ENCODE measurements at regions not wholly inside any gene's neighbourhood (a gene's known extent, or its start where the extent isn't known, plus 50 kb on each side); places are given as distances from the start of the nearest gene placed in this dataset.

DNA sequence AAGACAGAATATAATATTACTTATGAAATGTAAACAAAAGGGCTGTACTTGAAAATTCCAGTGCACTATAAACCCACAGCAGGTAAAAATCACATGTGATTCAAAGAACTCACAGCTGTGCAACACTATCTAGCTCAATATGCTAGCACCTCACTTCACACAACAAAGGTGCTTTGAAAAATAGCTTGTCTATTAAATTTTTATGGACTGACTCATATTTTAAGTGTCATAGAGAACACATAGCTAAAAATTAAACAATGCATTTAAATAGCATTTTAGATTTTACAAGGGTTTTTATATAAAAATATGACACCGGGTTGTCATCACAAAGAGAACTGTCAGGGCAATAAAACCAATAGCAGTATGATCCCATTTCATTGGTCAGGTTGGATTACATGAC is 1390.5 kb upstream of the TENM4 start:
- no peak overlapping the region for H3K4me3 ChIP-seq (ENCODE audit: low read depth, low read length)
- DNase-seq (ENCODE audit: low read depth, low spot score), result no peak
- TF ChIP-seq, protein P1, sequence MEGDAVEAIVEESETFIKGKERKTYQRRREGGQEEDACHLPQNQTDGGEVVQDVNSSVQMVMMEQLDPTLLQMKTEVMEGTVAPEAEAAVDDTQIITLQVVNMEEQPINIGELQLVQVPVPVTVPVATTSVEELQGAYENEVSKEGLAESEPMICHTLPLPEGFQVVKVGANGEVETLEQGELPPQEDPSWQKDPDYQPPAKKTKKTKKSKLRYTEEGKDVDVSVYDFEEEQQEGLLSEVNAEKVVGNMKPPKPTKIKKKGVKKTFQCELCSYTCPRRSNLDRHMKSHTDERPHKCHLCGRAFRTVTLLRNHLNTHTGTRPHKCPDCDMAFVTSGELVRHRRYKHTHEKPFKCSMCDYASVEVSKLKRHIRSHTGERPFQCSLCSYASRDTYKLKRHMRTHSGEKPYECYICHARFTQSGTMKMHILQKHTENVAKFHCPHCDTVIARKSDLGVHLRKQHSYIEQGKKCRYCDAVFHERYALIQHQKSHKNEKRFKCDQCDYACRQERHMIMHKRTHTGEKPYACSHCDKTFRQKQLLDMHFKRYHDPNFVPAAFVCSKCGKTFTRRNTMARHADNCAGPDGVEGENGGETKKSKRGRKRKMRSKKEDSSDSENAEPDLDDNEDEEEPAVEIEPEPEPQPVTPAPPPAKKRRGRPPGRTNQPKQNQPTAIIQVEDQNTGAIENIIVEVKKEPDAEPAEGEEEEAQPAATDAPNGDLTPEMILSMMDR (IDR thresholded peaks at IDR 0.05; ENCODE audit: low read depth, low read length), result no peak
- in situ Hi-C loops (cut with HindIII; ENCODE audit: low sequenced_read_pairs), result no loop called here

DNA sequence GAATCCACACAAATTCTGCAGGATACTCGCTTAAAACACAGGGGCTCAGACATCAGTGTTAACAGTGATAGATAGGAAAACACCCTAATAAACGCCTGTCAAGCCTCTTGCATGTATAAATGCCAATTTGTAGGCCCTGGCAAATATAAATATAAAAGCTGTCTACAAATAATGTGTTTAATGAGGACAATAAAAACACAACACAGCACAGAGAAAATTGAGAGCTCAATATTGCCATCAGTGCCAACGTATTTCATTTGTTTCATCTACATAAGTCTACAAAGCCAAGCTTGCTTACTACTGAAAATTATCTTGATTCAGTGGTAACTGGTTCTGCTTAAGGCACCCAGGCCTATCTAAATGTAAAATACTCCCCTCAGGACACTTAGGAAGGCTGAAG is 1387.0 kb upstream of the TENM4 start:
- in situ Hi-C loops (cut with HindIII; ENCODE audit: low sequenced_read_pairs), result no loop called here
- no peak for DNase-seq (ENCODE audit: low read depth, low spot score)
- TF ChIP-seq, protein P1 (IDR thresholded peaks at IDR 0.05; ENCODE audit: low read depth, low read length), result no peak
- H3K4me3 ChIP-seq (ENCODE audit: low read depth, low read length), result no peak overlapping the region

DNA sequence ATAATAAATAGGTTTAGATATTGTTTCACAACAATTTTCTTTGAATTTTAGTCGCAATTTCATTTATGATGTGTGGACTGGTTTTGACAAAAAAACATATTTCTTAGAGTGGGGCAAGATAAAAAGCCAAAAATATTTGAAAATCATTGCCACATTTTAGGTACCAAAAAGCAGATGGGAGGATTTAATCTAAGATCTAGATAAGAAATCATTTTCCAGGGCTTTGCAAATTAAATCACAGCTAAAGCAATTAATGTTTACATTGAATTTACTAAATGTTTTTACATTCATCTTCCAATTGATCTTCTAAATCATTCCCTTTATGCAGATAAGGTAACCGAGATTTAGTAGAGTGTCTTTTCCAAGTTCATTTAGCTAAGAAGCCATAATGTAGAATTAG is 1386.0 kb upstream of the TENM4 start:
- in situ Hi-C loops (cut with HindIII; ENCODE audit: low sequenced_read_pairs), result no loop called here
- DNase-seq (ENCODE audit: low read depth, low spot score), result no peak
- TF ChIP-seq, protein P1 (IDR thresholded peaks at IDR 0.05; ENCODE audit: low read depth, low read length), result no peak
- H3K4me3 ChIP-seq (ENCODE audit: low read depth, low read length), result no peak overlapping the region

DNA sequence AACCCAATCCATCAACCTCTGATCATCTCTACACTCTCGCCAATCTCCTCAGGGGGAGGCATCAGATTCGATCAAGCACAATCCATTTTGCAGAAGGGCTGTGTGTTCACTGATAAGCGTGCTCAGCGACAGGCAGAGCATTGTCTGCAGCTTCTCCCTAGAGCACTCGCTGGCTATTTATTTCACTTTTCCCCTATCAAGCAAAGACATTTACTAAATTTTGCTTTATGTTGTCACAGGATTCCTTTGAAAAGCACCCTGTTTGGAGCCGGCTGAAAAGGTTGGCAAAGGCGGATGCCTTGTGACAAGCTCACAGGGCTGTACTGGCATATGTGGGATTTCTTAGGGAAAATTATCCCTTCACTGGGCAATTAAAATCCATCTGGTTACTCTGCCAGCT is 1381.5 kb upstream of the TENM4 start:
- TF ChIP-seq, protein P1 (IDR thresholded peaks at IDR 0.05; ENCODE audit: low read depth, low read length), result no peak
- DNase-seq (ENCODE audit: low read depth, low spot score), result no peak
- in situ Hi-C loops (cut with HindIII; ENCODE audit: low sequenced_read_pairs), result no loop called here
- no peak overlapping the region for H3K4me3 ChIP-seq (ENCODE audit: low read depth, low read length)

DNA sequence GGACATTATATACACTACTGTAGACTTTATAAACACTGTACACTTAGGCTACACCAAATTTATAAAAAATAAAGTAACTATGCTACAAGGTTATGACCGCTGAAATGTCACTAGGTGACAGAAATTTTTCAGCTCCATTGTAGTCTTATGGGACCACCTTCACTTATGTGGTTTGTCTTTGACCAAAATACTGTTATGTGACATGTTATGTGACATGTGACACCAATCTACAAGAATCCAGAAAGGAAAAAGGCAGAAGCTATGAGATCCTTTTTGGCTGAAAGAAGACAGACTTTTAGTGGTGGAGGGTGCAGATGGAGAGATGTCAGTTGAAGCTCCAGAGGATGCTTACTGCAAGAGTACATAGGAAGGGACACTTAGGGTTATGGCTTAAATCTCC is 1378.4 kb upstream of the TENM4 start:
- no peak for DNase-seq (ENCODE audit: low read depth, low spot score)
- in situ Hi-C loops (cut with HindIII; ENCODE audit: low sequenced_read_pairs), result no loop called here
- TF ChIP-seq, protein P1 (IDR thresholded peaks at IDR 0.05; ENCODE audit: low read depth, low read length), result no peak
- H3K4me3 ChIP-seq (ENCODE audit: low read depth, low read length), result no peak overlapping the region

DNA sequence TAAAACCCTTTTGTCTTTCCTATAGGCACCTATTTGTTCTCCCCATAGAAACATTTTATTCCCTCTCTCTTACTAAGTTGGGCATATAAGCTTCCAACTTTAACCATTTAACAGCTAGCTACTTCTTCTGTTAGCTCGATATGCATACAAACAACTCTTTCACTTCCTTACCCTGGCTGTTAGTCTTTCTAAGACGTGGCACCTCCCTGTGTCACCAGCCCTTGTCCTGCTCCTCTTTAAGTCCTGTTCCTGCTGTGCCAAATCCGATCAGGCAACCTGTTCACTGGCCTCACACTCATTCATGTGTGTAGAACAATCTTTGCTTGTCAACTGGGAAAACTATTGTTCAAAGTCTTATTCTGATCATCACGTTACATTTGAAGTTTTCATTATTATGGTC is 1376.1 kb upstream of the TENM4 start:
- no peak for DNase-seq (ENCODE audit: low read depth, low spot score)
- TF ChIP-seq, protein P1 (IDR thresholded peaks at IDR 0.05; ENCODE audit: low read depth, low read length), result no peak
- H3K4me3 ChIP-seq (ENCODE audit: low read depth, low read length), result no peak overlapping the region
- in situ Hi-C loops (cut with HindIII; ENCODE audit: low sequenced_read_pairs), result no loop called here

DNA sequence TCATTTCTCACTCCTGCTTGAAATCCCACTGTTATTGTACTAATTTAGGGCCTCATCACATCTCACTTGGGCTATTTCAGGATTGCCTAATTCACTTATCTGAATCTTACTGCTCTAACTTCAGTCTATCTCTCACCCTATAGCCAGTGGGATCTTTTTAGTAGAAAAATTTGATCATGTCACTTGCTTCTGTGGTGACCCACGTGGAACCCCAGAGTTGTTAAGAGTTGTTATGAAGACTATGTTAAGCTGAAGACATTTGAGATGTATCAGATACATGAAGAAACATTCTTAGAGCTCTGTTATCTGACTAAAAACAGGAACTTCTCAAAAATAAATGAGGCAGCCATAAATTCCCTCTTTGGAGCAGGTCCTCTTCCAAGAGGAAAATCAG is 1375.6 kb upstream of the TENM4 start:
- TF ChIP-seq, protein P1 (IDR thresholded peaks at IDR 0.05; ENCODE audit: low read depth, low read length), result no peak
- no peak for DNase-seq (ENCODE audit: low read depth, low spot score)
- in situ Hi-C loops (cut with HindIII; ENCODE audit: low sequenced_read_pairs), result no loop called here
- no peak overlapping the region for H3K4me3 ChIP-seq (ENCODE audit: low read depth, low read length)
